ENCODE measurements at regions not wholly inside any gene's neighbourhood (a gene's known extent, or its start where the extent isn't known, plus 50 kb on each side); places are given as distances from the start of the nearest gene placed in this dataset.
"Not testable (repeated sequence)": the region's sequence is repeated elsewhere in the genome, so short reads cannot be mapped to it uniquely, and the experiment has no call there.

GRCh38 chr21:9851695-9852094, 669.7 kb upstream of the TPTE start:
- CTCF ChIA-PET; intact Hi-C loops (cut with micrococcal nuclease); H3K27ac Mint-ChIP-seq; H3K27me3 Mint-ChIP-seq; POLR2A ChIA-PET; H3K4me3 Mint-ChIP-seq; H3K27ac ChIP-seq (ENCODE audit: low read depth, low read length); H3K4me1 Mint-ChIP-seq; H3K27me3 ChIP-seq (ENCODE audit: control insufficient read depth in 2 of 2, insufficient read depth in 2 of 2, low read length in 2 of 2); DNase-seq; H3K36me3 Mint-ChIP-seq; H3K4me3 ChIP-seq (ENCODE audit: low read length); H3K4me1 ChIP-seq (ENCODE audit: control insufficient read depth in 2 of 2, insufficient read depth in 2 of 2, low read length in 2 of 2); H3K9me3 ChIP-seq (ENCODE audit: control insufficient read depth in 2 of 3, low read length in 3 of 3); ATAC-seq; H3K36me3 ChIP-seq (ENCODE audit: control insufficient read depth in 2 of 3, insufficient read depth in 3 of 3, low read length in 3 of 3): not testable (repeated sequence)
- peaks cover 2 to 13% (median 5%) of the 10 kb centered on the region in 11 donors for H3K9me3 Mint-ChIP-seq

DNA sequence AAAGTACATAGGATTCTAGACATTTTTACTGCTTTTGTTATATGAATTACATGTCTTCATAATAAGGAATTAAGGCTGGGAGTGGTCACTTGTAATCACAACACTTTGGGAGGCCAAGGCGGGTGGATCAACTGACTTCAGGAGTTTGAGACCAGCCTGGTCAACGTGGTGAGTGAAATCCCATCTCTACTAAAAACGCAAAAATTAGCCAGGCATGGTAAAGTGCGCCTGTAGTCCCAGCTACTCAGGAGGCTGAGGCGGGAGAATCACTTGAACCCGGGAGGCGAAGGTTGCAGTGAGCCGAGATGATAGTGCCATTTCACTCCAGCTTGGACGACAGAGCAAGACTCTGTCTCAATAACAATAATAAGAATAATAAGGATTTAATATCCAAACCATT, 663.8 kb upstream of the TPTE start:
- CTCF ChIA-PET; intact Hi-C loops (cut with micrococcal nuclease); H3K27me3 Mint-ChIP-seq; H3K4me3 ChIP-seq (ENCODE audit: low read length); H3K4me1 Mint-ChIP-seq; POLR2A ChIA-PET; ATAC-seq; H3K4me1 ChIP-seq (ENCODE audit: control insufficient read depth in 2 of 2, insufficient read depth in 2 of 2, low read length in 2 of 2); H3K36me3 ChIP-seq (ENCODE audit: control insufficient read depth in 2 of 3, insufficient read depth in 3 of 3, low read length in 3 of 3); H3K4me3 Mint-ChIP-seq; DNase-seq; H3K27me3 ChIP-seq (ENCODE audit: control insufficient read depth in 2 of 2, insufficient read depth in 2 of 2, low read length in 2 of 2); H3K27ac ChIP-seq (ENCODE audit: low read depth, low read length); H3K36me3 Mint-ChIP-seq; H3K27ac Mint-ChIP-seq; H3K9me3 ChIP-seq (ENCODE audit: control insufficient read depth in 2 of 3, low read length in 3 of 3): not testable (repeated sequence)
- H3K9me3 Mint-ChIP-seq = peaks cover 7 to 34% (median 14%) of the 10 kb centered on the region in 11 donors

DNA sequence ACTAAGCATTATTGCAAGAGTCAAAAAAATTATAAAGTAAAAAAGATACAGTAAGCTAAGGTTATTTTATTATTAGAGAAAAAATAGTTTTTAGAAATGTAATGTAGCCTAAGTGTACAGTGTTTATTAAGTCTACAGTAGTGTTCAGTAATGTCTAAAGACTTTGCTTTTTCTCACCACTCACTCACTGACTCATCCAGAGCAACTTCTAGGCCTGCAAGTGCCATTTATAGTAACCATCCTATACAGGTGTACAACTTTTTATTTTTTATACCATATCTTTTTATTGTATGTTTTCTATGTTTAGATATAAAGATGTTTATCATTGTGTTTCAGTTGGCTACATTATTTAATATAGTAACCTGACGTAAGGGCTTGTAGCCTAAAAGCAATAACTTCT, 661.5 kb upstream of the TPTE start:
- POLR2A ChIA-PET = not testable (repeated sequence)

DNA sequence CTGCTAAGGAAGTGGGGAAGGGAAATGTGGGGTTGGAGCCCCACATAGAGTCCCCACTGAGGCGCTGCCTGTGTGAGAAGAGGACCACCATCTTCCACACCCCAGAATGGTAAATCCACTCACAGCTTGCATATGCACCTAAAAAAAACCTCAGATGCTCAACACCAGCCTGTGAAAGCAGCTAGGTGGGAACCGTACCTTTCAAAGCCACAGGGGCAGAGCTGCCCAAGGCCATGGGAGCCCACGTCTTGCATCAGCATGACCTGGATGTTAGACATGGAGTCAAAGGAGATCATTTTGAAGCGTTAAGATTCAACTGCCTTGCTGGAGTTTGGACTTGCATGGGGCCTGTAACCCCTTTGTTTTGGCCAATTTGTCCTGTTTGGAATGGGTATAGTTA, 658.9 kb upstream of the TPTE start:
- ATAC-seq; intact Hi-C loops (cut with micrococcal nuclease): not testable (repeated sequence)

More for the DNA sequence above, 661.5 kb upstream of the TPTE start:
- H3K27ac Mint-ChIP-seq; H3K27ac ChIP-seq (ENCODE audit: low read depth, low read length); H3K4me3 ChIP-seq (ENCODE audit: low read length); ATAC-seq; H3K4me3 Mint-ChIP-seq; H3K4me1 Mint-ChIP-seq; H3K36me3 ChIP-seq (ENCODE audit: control insufficient read depth in 2 of 3, insufficient read depth in 3 of 3, low read length in 3 of 3); H3K4me1 ChIP-seq (ENCODE audit: control insufficient read depth in 2 of 2, insufficient read depth in 2 of 2, low read length in 2 of 2); CTCF ChIA-PET; DNase-seq; H3K9me3 ChIP-seq (ENCODE audit: control insufficient read depth in 2 of 3, low read length in 3 of 3); H3K27me3 ChIP-seq (ENCODE audit: control insufficient read depth in 2 of 2, insufficient read depth in 2 of 2, low read length in 2 of 2); H3K27me3 Mint-ChIP-seq; intact Hi-C loops (cut with micrococcal nuclease); H3K36me3 Mint-ChIP-seq: not testable (repeated sequence)
- H3K9me3 Mint-ChIP-seq = peaks cover 15 to 44% (median 25%) of the 10 kb centered on the region in 11 donors

DNA sequence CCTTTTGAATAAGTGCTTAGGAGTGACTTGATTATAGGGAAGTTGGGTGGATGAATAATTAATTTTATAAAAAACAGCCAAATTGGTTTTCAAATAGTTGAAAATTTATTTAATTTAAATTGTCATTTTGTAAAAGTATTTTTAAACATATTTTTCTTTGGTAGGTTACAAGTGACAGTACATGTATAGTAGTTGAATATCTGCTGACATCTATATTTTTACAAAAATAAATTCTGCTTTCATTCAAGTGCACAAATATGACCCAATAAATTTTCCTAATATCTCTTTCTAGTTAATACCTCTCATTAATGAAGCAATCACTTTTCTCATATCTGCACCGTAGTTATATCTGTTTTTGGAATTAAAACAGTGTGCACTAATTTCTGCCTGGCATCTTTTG, 653.6 kb upstream of the TPTE start:
- H3K36me3 ChIP-seq (ENCODE audit: control insufficient read depth in 2 of 3, insufficient read depth in 3 of 3, low read length in 3 of 3); DNase-seq; H3K4me1 ChIP-seq (ENCODE audit: control insufficient read depth in 2 of 2, insufficient read depth in 2 of 2, low read length in 2 of 2); H3K9me3 ChIP-seq (ENCODE audit: control insufficient read depth in 2 of 3, low read length in 3 of 3); H3K27ac ChIP-seq (ENCODE audit: low read depth, low read length); intact Hi-C loops (cut with micrococcal nuclease); H3K4me3 Mint-ChIP-seq; ATAC-seq; H3K36me3 Mint-ChIP-seq; H3K27ac Mint-ChIP-seq; CTCF ChIA-PET; H3K27me3 ChIP-seq (ENCODE audit: control insufficient read depth in 2 of 2, insufficient read depth in 2 of 2, low read length in 2 of 2); POLR2A ChIA-PET; H3K4me3 ChIP-seq (ENCODE audit: low read length); H3K4me1 Mint-ChIP-seq; H3K27me3 Mint-ChIP-seq: not testable (repeated sequence)
- H3K9me3 Mint-ChIP-seq = peaks cover 4 to 37% (median 13%) of the 10 kb centered on the region in 11 donors

More for the DNA sequence above, 658.9 kb upstream of the TPTE start:
- H3K27me3 Mint-ChIP-seq; H3K27ac ChIP-seq (ENCODE audit: low read depth, low read length); H3K27me3 ChIP-seq (ENCODE audit: control insufficient read depth in 2 of 2, insufficient read depth in 2 of 2, low read length in 2 of 2); POLR2A ChIA-PET; H3K4me1 ChIP-seq (ENCODE audit: control insufficient read depth in 2 of 2, insufficient read depth in 2 of 2, low read length in 2 of 2); H3K4me3 Mint-ChIP-seq; H3K36me3 ChIP-seq (ENCODE audit: control insufficient read depth in 2 of 3, insufficient read depth in 3 of 3, low read length in 3 of 3); H3K4me1 Mint-ChIP-seq; H3K27ac Mint-ChIP-seq; DNase-seq; H3K36me3 Mint-ChIP-seq; CTCF ChIA-PET; H3K4me3 ChIP-seq (ENCODE audit: low read length): not testable (repeated sequence)
- H3K9me3 ChIP-seq (ENCODE audit: control insufficient read depth in 2 of 3, low read length in 3 of 3) = peaks cover 0 to 14% (median 0%) of the 10 kb centered on the region in 3 experiments
- H3K9me3 Mint-ChIP-seq = peaks cover 11 to 43% (median 21%) of the 10 kb centered on the region in 11 donors

DNA sequence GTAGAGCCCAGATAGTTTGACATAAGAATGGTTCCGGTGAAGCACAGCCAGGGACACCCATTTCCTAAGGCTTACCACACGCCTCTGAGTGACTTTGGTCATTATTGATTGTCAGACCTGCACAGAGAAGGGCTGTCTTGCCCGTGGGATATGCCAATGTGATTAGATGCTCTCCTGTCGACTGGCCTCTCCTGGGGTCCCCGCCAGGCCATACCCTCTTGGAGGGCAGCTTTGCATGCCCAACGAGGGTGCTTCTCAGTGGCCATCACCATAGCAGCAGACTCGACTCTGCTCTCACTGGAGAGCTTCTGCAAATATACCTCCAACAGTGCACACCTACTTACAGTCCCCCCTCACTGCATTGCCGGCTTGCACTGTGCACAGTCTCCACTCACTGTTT, 648.3 kb upstream of the TPTE start:
- H3K9me3 ChIP-seq (ENCODE audit: control insufficient read depth in 2 of 3, low read length in 3 of 3); H3K27me3 ChIP-seq (ENCODE audit: control insufficient read depth in 2 of 2, insufficient read depth in 2 of 2, low read length in 2 of 2); POLR2A ChIA-PET; H3K4me1 Mint-ChIP-seq; H3K36me3 Mint-ChIP-seq; H3K4me3 ChIP-seq (ENCODE audit: low read length); H3K36me3 ChIP-seq (ENCODE audit: control insufficient read depth in 2 of 3, insufficient read depth in 3 of 3, low read length in 3 of 3); ATAC-seq; H3K4me3 Mint-ChIP-seq; H3K4me1 ChIP-seq (ENCODE audit: control insufficient read depth in 2 of 2, insufficient read depth in 2 of 2, low read length in 2 of 2); H3K27me3 Mint-ChIP-seq; H3K27ac Mint-ChIP-seq; CTCF ChIA-PET; DNase-seq; intact Hi-C loops (cut with micrococcal nuclease); H3K27ac ChIP-seq (ENCODE audit: low read depth, low read length): not testable (repeated sequence)
- peaks cover 5 to 21% (median 11%) of the 10 kb centered on the region in 11 donors for H3K9me3 Mint-ChIP-seq

DNA sequence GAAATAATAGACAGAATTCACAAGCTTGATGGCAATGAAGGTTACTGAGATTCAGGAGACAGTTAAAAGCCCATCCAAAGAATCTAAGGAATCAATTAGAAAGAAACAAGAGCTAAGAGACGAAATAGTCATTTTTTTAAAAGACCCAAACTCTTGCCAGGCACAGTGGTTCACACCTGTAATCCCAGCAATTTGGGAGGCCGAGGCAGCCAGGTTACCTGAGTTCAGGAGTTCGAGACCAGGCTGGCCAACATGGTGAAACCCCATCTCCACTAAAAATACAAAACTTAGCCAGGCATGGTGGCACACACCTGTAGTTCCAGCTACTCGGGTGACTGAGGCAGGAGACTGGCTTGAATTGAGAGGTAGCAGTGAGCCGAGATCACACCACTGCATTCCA, 647.2 kb upstream of the TPTE start:
- H3K9me3 Mint-ChIP-seq = peaks cover 9 to 21% (median 15%) of the 10 kb centered on the region in 11 donors
- DNase-seq; CTCF ChIA-PET; H3K4me1 ChIP-seq (ENCODE audit: control insufficient read depth in 2 of 2, insufficient read depth in 2 of 2, low read length in 2 of 2); POLR2A ChIA-PET; H3K4me3 ChIP-seq (ENCODE audit: low read length); H3K36me3 Mint-ChIP-seq; H3K27ac Mint-ChIP-seq; intact Hi-C loops (cut with micrococcal nuclease); H3K9me3 ChIP-seq (ENCODE audit: control insufficient read depth in 2 of 3, low read length in 3 of 3); H3K27ac ChIP-seq (ENCODE audit: low read depth, low read length); H3K27me3 ChIP-seq (ENCODE audit: control insufficient read depth in 2 of 2, insufficient read depth in 2 of 2, low read length in 2 of 2); H3K36me3 ChIP-seq (ENCODE audit: control insufficient read depth in 2 of 3, insufficient read depth in 3 of 3, low read length in 3 of 3); H3K4me1 Mint-ChIP-seq; ATAC-seq; H3K4me3 Mint-ChIP-seq; H3K27me3 Mint-ChIP-seq: not testable (repeated sequence)
